ENCODE measurements at regions not wholly inside any gene's neighbourhood (a gene's known extent, or its start where the extent isn't known, plus 50 kb on each side); places are given as distances from the start of the nearest gene placed in this dataset.

DNA sequence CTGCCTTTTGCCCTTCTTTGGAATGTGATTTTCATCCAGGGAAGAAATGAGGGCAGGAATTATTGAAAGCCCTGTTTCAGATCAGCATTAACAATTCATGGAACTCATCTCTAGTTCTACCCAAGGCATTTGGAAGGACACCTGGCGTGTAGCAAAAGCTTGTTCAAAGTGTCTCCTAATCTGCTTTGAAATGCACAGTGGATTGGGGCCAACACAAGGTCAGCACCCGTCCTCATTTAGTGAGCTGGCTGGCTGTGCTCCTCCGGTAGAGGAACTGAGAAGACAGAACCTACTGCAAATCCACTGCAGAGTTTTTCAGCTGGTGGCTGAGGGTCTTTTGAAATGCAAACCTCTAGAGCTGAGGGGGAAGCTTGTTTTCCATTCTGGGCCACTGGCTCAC, 141.6 kb upstream of the STT3B start:
- TF ChIP-seq, protein P1, sequence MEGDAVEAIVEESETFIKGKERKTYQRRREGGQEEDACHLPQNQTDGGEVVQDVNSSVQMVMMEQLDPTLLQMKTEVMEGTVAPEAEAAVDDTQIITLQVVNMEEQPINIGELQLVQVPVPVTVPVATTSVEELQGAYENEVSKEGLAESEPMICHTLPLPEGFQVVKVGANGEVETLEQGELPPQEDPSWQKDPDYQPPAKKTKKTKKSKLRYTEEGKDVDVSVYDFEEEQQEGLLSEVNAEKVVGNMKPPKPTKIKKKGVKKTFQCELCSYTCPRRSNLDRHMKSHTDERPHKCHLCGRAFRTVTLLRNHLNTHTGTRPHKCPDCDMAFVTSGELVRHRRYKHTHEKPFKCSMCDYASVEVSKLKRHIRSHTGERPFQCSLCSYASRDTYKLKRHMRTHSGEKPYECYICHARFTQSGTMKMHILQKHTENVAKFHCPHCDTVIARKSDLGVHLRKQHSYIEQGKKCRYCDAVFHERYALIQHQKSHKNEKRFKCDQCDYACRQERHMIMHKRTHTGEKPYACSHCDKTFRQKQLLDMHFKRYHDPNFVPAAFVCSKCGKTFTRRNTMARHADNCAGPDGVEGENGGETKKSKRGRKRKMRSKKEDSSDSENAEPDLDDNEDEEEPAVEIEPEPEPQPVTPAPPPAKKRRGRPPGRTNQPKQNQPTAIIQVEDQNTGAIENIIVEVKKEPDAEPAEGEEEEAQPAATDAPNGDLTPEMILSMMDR (IDR thresholded peaks at IDR 0.05) = no peak
- TF ChIP-seq POLR2AphosphoS5 (IDR thresholded peaks at IDR 0.05) (no peak), EP300 (IDR thresholded peaks at IDR 0.05) (no peak), POLR2A (IDR thresholded peaks at IDR 0.05) (no peak)
